DND-41 (cell line): ENCODE measurements at regions not wholly inside any gene's neighbourhood (a gene's known extent, or its start where the extent isn't known, plus 50 kb on each side); places are given as distances from the start of the nearest gene placed in this dataset.

Source experiments
- EZH2 ChIP-seq: IDR thresholded peaks from 3 replicates; pipeline ENCODE4 v1.6.1; 2012; ENCODE audit warnings: borderline replicate concordance, low read depth, mild to moderate bottlenecking, moderate library complexity, low read length, inconsistent platforms; ENCODE audit not compliant: severe bottlenecking
- TF ChIP-seq, protein P1 (sequence below): IDR thresholded peaks from 2 replicates; pipeline ENCODE4 v1.5.1; 2012; ENCODE audit warnings: borderline replicate concordance, low read length, moderate library complexity, mild to moderate bottlenecking; ENCODE audit not compliant: poor library complexity, severe bottlenecking; ENCODE audit errors: extremely low read depth

DNA sequence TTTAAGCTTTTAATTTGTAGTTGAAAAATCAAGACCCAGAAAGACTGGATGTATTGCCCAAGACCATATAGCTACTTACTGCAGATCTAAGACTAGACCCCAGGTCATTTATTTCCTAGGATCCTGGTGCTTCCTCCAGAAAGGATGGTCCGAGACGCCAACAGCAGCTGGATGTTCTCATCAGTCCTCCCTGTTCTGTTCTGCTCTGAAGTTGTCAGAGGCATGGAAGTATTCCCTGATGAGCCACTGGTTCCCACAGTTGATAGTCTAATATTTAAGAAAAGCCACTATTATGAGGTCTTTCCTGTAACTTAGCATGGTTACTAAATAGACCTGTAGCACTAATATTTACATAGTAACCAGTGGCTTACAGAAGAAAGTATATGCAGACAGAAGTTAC is 393.5 kb downstream of the MTX2 start:
- TF ChIP-seq, protein P1, sequence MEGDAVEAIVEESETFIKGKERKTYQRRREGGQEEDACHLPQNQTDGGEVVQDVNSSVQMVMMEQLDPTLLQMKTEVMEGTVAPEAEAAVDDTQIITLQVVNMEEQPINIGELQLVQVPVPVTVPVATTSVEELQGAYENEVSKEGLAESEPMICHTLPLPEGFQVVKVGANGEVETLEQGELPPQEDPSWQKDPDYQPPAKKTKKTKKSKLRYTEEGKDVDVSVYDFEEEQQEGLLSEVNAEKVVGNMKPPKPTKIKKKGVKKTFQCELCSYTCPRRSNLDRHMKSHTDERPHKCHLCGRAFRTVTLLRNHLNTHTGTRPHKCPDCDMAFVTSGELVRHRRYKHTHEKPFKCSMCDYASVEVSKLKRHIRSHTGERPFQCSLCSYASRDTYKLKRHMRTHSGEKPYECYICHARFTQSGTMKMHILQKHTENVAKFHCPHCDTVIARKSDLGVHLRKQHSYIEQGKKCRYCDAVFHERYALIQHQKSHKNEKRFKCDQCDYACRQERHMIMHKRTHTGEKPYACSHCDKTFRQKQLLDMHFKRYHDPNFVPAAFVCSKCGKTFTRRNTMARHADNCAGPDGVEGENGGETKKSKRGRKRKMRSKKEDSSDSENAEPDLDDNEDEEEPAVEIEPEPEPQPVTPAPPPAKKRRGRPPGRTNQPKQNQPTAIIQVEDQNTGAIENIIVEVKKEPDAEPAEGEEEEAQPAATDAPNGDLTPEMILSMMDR = no peak
- TF ChIP-seq EZH2 = no peak
